T-helper 2 cell (primary cell): ENCODE measurements at regions not wholly inside any gene's neighbourhood (a gene's known extent, or its start where the extent isn't known, plus 50 kb on each side); places are given as distances from the start of the nearest gene placed in this dataset.
A peak's percentile ranks its signal among the peaks of the same experiment; 100 is the strongest.
"Not testable (repeated sequence)": the region's sequence is repeated elsewhere in the genome, so short reads cannot be mapped to it uniquely, and the experiment has no call there.

ENCODE experiments used
- DNase-seq, 5 experiments: peaks; one replicate each; pipeline versions ENCODE4 v3.0.0 to v3.0.0-alpha.2; 2012 to 2022

DNA sequence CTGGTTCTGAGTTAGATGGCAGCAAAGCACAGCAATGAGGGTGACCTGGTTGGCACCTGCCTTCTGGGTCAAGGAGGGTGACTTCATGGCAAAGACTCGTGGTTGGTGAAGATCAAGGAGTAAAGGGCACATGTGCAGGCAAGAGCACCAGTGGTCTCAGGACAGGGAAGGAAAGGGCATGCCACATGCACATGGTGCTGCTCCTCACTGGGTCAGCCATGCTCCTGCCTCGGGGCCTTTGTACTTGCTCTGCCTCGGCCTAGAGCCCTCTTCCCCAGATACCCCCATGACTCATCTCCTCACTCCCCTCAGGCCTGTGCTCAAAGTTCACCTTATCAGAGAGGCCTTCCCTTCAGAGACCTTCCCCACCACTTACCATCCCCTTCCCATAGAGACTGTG is 106.7 kb upstream of the KDM7A start:
- DNase-seq: no peak

DNA sequence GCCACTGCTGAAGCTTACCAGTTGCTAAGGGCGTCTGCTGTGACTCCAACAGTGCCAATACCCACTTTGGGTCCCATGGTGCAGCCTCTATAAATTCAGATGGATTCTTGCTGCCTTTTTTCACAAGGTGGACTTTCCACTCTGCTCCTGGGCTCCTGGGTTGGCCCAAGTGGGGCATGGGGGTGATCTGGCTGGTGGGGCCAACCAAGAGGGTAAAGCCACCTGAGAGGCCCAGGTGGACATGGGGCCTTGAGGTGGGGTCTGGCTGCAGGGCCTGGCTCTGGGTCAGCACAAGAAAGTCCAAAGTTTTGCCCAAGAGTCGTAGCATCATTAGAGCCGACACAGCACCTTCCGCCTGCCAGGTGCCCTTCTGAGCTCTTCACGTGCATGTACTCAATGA is 105.2 kb upstream of the KDM7A start:
- no peak for DNase-seq

- DNase-seq: no peak
These were observed 104.5 kb upstream of the KDM7A start for GRCh38 chr7:140281255-140281654.

DNA sequence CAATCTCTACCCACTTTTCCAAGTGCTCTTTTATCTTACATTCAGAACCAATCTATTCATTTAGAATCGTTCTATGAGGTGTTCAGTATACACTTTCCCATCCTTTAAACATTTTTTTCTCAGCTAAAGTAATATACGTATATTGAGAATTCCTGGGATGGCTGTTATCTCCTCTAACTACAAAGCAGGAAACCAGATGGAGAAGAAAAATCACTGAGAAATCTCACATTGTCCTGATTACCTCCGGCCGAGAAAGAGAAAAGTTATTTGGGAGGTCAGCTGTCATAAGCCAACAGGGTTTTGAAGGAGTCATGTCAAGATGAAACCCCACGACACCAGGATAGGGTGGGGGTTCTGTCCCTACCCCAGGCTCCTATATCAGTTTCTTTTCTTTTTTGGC is 99.2 kb upstream of the KDM7A start:
- no peak for DNase-seq

DNA sequence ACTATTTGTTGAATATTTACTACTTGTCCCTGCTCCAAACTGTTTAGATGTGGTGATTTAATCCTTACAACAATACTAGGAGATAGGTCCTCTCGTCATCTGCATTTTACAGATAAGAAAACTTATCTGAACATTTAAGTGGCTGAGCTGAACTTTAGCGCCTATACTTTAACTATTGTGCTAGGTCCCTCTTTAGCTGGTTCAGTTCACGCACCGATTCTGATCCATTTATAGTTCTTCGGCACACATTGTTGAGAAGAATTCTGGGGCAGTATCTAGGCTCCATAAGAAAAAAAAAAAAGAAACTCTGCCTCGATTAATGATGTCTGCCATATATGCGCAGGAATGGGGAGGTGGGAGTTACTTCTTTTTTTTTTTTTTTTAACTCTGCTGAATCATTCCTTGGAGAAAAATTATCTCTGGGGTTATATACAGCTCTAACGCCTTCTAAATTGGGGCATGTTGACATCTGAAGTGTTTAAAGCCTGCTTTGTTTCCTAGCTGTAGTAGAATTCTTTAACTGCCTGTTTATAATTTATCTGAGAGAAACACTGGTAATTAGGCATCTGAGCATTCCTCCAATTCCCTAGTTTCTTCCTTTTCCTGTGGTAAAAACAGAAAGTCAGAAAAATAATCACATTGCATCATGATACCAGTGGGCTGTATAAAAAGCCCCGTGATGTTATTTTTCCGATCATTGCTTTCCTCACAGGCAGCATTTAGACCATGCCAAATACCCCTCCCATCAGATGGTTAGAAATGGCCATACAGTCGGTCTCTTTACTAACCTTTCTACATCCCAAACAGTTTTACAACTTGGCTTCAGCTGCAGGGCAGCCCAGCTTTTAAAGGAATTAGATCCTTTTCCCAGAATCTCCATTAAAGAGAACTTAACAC is 98.5 kb upstream of the KDM7A start:
- DNase-seq: no peak

DNA sequence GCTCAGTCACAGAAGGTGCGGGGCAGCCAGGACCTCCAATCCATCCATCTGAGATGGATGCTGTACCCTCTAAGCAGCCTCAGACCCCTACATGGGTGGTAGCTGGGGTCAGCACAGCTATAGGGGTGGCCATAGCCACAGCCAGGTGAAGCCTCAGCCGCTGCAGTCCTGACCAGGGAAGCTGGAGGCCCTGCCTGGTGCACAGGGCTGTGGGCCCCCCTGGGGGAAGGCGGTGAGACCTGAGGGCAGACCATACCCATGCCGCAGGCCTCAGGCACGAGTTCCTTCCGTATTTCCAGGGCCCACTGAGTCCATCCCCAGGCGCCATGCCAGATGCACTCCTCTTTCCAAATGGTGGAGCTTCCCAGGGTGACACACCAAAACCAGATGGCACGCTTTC is 96.6 kb upstream of the KDM7A start:
- no peak for DNase-seq

- DNase-seq: not testable (repeated sequence)
These were observed 94.8 kb upstream of the KDM7A start for GRCh38 chr7:140271643-140271968.

DNA sequence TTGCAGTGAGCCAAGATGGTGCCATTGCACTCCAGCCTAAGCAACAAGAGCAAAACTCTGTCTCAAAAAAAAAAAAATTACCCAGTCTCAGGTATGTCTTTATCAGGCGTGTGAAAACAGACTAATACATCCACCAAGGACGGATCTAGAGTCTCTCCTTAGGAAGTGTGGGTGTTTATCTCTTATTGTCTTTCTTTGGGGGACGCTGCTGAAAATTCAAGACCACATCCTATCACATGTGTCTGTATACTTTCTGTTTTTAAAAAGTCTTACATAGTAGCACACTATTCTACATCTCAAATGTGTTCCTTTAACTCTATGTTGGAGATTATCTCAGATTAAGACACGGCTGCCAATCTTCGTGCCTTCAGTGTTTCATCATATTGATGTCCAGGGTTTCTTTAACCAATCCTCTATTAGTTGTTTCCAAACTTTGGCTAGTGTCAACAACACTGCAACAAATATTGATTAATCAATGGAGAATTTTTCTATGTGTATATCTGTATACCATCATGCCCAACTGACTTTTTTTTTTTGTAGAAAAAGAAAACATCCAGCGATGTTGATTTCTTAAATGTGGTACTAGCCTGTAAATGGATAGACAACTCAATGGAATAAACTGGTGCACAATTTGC is 92.3 kb upstream of the KDM7A start:
- DNase-seq: peak in 2 of 5 experiments; percentile 9 to 76

DNA sequence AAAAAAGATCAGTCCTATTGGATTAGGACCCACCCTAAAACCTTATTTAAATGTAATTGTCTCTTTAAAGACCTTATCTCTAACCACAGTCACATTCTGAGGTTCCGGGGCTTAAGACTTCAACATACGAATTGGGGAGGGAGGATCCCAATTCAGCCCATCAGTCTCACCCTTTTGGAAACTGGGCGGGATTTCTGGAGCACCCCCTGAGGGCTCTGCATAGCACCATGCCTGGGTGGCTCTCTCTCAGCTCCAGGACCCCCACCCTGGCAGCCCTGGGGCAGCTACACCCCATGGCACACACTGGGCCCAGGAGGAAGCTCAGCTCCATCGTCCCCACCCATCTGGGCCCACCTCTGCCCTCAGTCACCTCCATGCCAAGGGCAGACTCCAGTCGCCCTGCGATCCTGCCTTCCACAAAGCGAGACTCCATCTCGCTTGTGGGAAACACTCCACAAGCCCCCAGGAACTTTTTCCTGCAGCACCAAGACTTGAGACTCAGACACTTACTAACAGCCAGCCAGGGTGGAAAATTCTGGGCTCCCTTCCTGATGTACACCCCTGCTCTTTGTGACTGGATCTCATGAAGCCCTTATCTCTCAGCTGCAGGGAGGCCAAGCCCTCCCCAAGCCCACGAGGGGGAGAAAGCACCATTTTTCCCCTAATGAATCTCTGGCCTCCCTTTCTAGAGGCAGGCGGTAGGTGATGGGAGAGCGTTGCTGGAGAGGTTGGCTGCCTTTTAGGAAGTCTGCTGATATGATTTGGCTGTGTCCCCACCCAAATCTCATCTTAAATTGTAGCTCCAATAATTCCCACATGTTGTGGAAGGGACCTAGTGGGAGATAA is 90.8 kb upstream of the KDM7A start:
- DNase-seq: peak in 1 of 5 experiments; percentile 55

GRCh38 chr7:140263277-140263676 is 86.5 kb upstream of the KDM7A start:
- peak in 2 of 5 experiments; percentile 72 to 95 for DNase-seq

- peak in 2 of 5 experiments; percentile 23 to 49 for DNase-seq
These were observed 85.6 kb upstream of the KDM7A start for GRCh38 chr7:140262242-140262903.

DNA sequence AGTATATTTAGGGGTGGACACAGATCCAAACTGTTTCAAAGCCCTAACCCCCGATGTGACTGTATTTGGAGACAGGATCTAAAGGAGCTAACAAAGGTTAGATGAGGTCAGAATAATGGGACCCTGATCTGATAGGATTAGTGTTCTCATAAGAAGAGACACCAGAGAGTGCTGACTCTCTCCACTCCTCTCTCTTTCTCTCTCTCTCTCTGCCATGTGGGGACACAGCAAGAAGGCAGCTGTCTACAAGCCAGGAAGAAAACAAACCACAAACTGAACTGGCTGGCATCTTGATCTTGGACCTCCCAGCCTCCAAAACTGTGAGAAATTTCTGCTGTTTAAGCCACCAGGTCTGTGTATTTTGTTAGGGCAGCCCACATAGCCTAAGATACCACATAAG is 84.7 kb upstream of the KDM7A start:
- DNase-seq: peak in 1 of 5 experiments; percentile 73

- no peak for DNase-seq
These were observed 84.3 kb upstream of the KDM7A start for GRCh38 chr7:140261105-140261486.

GRCh38 chr7:140260352-140261104 is 83.7 kb upstream of the KDM7A start:
- no peak for DNase-seq

GRCh38 chr7:140257278-140257677 is 80.5 kb upstream of the KDM7A start:
- not testable (repeated sequence) for DNase-seq

GRCh38 chr7:140254976-140255375 is 78.2 kb upstream of the KDM7A start:
- not testable (repeated sequence) for DNase-seq

DNA sequence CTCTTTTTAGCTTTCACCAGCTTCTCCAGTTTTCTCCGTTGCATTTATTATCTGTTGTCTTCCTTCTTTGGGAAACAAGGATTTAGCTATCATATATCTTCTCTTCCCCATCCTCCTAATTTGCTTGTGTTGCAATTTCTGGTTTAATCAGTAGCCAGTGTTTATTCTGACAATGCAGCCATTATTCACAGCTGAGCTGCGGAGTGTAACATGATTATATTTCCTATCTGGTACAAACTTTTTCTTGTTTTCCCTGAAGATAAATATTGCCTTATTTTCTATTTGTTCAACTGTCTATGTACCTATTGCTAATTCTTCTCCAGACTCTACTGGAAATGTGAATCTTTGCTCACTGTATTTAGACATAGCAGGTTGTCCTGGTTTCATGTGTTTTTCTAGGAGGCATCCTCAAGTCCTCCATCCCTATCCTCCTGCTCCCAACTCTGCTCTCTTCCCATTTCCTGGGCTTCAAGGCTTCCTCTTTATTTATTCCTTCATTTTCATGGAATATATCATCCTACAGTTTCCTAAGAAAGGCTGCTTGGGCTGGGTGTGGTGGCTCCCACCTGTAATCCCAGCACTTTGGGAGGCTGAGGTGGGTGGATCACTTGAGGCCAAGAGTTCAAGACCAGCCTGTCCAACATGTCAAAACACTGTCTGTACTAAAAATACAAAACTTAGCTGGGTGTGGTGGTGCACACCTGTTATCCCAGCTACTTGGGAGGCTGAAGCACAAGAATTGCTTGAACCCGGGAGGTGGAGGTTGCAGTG is 72.4 kb upstream of the KDM7A start:
- DNase-seq: no peak

- no peak for DNase-seq
These were observed 70.8 kb upstream of the KDM7A start for GRCh38 chr7:140247559-140247958.

- no peak for DNase-seq
These were observed 68.9 kb upstream of the KDM7A start for GRCh38 chr7:140245611-140246105.

GRCh38 chr7:140242057-140243031 is 65.6 kb upstream of the KDM7A start:
- peak in 1 of 5 experiments; percentile 39 for DNase-seq
